ENCODE measurements at regions not wholly inside any gene's neighbourhood (a gene's known extent, or its start where the extent isn't known, plus 50 kb on each side); places are given as distances from the start of the nearest gene placed in this dataset.

GRCh38 chr2:239605409-239605808 lies 204.6 kb upstream of the HDAC4 start:
- TF ChIP-seq CTCF (IDR thresholded peaks at IDR 0.05) (no peak), POLR2A (IDR thresholded peaks at IDR 0.05) (no peak)
